Loucy (cell line): ENCODE measurements at regions not wholly inside any gene's neighbourhood (a gene's known extent, or its start where the extent isn't known, plus 50 kb on each side); places are given as distances from the start of the nearest gene placed in this dataset.

Experiments used
- EZH2phosphoT487 ChIP-seq: fragments of 200-600 bp; IDR thresholded peaks from 2 replicates; pipeline ENCODE4 v1.6.1; 2018; ENCODE audit warnings: antibody characterized with exemption, mild to moderate bottlenecking, moderate library complexity, borderline replicate concordance
- TF ChIP-seq, protein P1 (sequence below): fragments of 200-600 bp; sonication (generic); conservative IDR thresholded peaks from 2 replicates; pipeline ENCODE4 v1.5.1; 2014; ENCODE audit warnings: mild to moderate bottlenecking, antibody characterized with exemption, low read length

DNA sequence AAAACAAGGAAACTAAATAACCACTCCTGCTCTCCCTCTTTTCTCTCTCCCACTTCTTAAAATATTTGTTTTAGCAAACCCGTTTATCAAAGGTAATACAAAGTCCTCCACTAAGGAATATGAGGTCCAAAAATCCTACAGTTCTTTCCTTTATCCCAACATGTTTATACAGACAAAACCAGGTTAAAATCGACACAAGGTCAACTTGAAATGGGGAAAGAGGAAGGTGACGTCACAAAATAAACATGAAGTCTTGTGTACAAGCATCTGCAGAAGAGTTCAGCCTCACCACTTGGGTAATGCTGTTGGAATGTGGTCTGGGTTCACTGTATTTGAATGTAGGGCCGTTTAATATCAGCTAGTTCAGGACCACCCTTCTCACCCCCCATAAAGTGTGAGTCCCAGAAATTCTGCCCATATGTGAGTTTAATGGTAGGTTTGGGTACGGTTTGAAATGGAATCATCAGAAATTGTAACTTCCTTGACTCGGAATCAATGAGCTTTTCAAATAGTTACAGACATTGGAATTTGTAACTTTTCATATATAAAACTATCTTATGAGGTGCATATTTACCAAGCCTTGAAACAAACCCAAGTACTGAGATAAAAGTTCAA lies 120.0 kb upstream of the SLC38A2 start:
- TF ChIP-seq, protein P1, sequence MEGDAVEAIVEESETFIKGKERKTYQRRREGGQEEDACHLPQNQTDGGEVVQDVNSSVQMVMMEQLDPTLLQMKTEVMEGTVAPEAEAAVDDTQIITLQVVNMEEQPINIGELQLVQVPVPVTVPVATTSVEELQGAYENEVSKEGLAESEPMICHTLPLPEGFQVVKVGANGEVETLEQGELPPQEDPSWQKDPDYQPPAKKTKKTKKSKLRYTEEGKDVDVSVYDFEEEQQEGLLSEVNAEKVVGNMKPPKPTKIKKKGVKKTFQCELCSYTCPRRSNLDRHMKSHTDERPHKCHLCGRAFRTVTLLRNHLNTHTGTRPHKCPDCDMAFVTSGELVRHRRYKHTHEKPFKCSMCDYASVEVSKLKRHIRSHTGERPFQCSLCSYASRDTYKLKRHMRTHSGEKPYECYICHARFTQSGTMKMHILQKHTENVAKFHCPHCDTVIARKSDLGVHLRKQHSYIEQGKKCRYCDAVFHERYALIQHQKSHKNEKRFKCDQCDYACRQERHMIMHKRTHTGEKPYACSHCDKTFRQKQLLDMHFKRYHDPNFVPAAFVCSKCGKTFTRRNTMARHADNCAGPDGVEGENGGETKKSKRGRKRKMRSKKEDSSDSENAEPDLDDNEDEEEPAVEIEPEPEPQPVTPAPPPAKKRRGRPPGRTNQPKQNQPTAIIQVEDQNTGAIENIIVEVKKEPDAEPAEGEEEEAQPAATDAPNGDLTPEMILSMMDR = no peak
- TF ChIP-seq EZH2phosphoT487 = no peak
